ENCODE measurements at regions not wholly inside any gene's neighbourhood (a gene's known extent, or its start where the extent isn't known, plus 50 kb on each side); places are given as distances from the start of the nearest gene placed in this dataset.

GRCh38 chr6:26292709-26293108, 72.3 kb upstream of the BTN3A2 start:
- TF ChIP-seq CTCF (conservative IDR thresholded peaks at IDR 0.05 in 1 of 2, IDR thresholded peaks at IDR 0.05 in 1 of 2; ENCODE audit: extremely low read depth in 1 of 2, insufficient read depth in 1 of 2, low read depth in 1 of 2, low read length in 2 of 2) (no peak), EZH2 (IDR thresholded peaks at IDR 0.05; ENCODE audit: borderline replicate concordance, low read length) (no peak)
